ENCODE measurements at regions not wholly inside any gene's neighbourhood (a gene's known extent, or its start where the extent isn't known, plus 50 kb on each side); places are given as distances from the start of the nearest gene placed in this dataset.

DNA sequence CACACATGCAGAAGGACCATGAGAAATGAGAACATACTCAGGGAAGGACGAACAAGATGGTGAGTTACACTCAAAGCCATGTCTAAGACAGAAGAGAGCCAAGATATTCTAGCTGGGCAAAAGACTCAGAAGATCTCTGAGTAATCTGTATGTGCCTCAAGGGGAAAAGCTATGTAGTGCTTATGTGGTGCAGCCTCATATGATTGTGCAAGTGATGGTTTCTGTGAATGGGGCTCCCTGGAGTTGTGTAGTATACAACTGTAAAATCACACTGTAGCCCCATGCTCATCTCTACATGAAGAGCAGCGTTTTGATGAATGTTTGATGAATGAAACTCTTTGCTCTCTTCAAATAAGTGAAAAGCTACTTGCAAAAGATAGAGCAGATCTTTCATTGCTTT, 57.5 kb downstream of the OSR1 start:
- no peak overlapping the region for H3K4me3 ChIP-seq (ENCODE audit: low read depth, low read length)
- no peak for DNase-seq (ENCODE audit: low read depth)
- no peak for TF ChIP-seq CTCF (IDR thresholded peaks at IDR 0.05; ENCODE audit: insufficient read depth, low read depth, low read length)

DNA sequence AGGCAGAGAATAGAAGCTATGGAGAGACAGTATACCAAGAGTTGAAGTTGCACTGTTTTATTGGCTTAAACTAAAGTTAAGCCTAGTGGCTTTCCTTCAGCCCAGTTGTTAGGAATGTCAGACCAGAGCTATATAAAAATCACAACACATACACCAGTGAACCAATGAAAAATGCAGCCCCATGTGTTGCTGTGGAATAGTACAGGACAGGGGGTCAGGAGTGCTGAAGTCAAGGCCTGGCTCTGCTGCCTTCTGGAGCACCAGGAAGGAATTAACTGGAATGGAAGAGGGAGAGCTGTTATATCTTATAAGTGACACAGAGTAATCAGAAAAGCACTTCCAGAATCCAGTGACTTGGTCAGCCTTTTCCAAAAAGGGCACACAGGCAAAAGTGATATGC, 58.9 kb downstream of the OSR1 start:
- TF ChIP-seq CTCF (IDR thresholded peaks at IDR 0.05; ENCODE audit: insufficient read depth, low read depth, low read length): no peak
- no peak overlapping the region for H3K4me3 ChIP-seq (ENCODE audit: low read depth, low read length)
- peak; percentile 85 for DNase-seq (ENCODE audit: low read depth)

- no peak overlapping the region for H3K4me3 ChIP-seq (ENCODE audit: low read depth, low read length)
- no peak for TF ChIP-seq CTCF (IDR thresholded peaks at IDR 0.05; ENCODE audit: insufficient read depth, low read depth, low read length)
- DNase-seq (ENCODE audit: low read depth): peak; percentile 92
Measured at GRCh38 chr2:19299032-19299431, 59.4 kb downstream of the OSR1 start.

DNA sequence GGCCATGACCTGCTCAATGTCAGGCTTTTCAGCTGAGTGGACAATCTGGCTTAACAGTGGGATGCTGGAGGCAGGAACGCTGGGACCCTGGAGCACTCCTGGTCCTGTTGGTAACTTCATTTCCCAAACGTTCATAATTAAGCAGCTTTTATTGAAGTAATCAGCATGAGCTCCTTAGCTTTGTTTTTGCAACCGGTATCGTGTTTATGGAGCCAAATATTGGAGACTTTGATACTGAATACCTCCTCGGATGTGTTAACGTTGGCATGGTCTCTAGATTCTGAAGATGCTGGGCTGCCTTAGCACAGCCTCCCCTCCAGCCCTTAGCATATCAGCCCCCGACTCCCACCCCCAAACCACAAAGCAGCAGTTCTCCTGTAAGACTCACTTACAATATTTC, 60.7 kb downstream of the OSR1 start:
- no peak overlapping the region for H3K4me3 ChIP-seq (ENCODE audit: low read depth, low read length)
- no peak for DNase-seq (ENCODE audit: low read depth)
- TF ChIP-seq CTCF (IDR thresholded peaks at IDR 0.05; ENCODE audit: insufficient read depth, low read depth, low read length): no peak

GRCh38 chr2:19295998-19296502, 62.4 kb downstream of the OSR1 start:
- no peak for DNase-seq (ENCODE audit: low read depth)
- no peak overlapping the region for H3K4me3 ChIP-seq (ENCODE audit: low read depth, low read length)
- no peak for TF ChIP-seq CTCF (IDR thresholded peaks at IDR 0.05; ENCODE audit: insufficient read depth, low read depth, low read length)

DNA sequence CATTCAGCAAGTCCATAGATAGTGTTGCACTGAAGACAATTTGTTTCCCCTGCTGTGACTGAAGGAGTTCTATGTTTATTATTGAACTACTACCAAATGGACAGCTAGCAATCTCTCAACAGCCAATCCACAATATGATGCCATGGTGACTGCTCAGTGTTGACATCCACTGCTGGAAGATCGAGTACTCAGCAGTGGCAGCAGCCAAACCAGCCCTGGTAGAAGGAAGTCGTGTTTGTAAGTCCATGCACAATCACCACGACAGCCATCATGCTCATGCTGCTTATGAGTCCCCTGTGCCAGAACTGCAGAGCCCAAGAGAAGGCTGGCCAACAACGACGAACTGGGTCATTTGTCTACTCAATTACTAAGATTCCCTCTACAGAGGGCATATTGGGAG, 66.4 kb downstream of the OSR1 start:
- DNase-seq (ENCODE audit: low read depth): no peak
- TF ChIP-seq CTCF (IDR thresholded peaks at IDR 0.05; ENCODE audit: insufficient read depth, low read depth, low read length): no peak
- no peak overlapping the region for H3K4me3 ChIP-seq (ENCODE audit: low read depth, low read length)

DNA sequence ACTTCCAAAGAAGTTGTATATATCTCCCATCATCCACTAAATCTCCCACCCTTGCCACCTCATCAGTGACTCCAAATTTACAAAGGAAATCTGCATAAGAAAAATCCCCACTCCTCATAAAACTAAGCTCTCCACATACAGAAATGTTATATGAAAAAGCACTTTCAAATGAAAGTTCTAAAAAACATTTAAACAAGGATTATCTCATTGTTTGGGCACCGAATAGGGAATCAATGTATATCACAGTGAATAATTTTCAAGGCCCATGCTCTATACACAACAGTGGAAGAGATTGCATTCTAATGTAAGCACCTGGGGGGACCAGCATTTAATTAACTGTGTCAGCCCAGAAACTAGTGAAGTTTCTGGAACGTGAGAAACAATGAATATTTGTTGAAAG, 70.1 kb downstream of the OSR1 start:
- DNase-seq (ENCODE audit: low read depth): no peak
- no peak for TF ChIP-seq CTCF (IDR thresholded peaks at IDR 0.05; ENCODE audit: insufficient read depth, low read depth, low read length)
- H3K4me3 ChIP-seq (ENCODE audit: low read depth, low read length): no peak overlapping the region

All from fibroblast of villous mesenchyme (primary cell).